ENCODE measurements at regions not wholly inside any gene's neighbourhood (a gene's known extent, or its start where the extent isn't known, plus 50 kb on each side); places are given as distances from the start of the nearest gene placed in this dataset.

- TF ChIP-seq POLR2AphosphoS5 (IDR thresholded peaks at IDR 0.05; ENCODE audit: low read depth, low read length) (no peak), POU2F2 (IDR thresholded peaks at IDR 0.05; ENCODE audit: low read depth, low read length) (no peak), POLR2A (IDR thresholded peaks at IDR 0.05; ENCODE audit: low read depth, low read length) (no peak), TAF1 (IDR thresholded peaks at IDR 0.05; ENCODE audit: low read depth, low read length) (no peak), SPI1 (IDR thresholded peaks at IDR 0.05; ENCODE audit: low read depth, low read length) (no peak)
Observed at GRCh38 chr11:27187848-27188621, 147.4 kb downstream of the BBOX1 start.

All from GM12891 (cell line).